GM19395 (cell line): ENCODE measurements at regions not wholly inside any gene's neighbourhood (a gene's known extent, or its start where the extent isn't known, plus 50 kb on each side); places are given as distances from the start of the nearest gene placed in this dataset.
"Not testable (repeated sequence)": the region's sequence is repeated elsewhere in the genome, so short reads cannot be mapped to it uniquely, and the experiment has no call there.

Experiments used
- ATAC-seq: cut with Tn5 transposase; IDR thresholded peaks from one replicate; pipeline ENCODE4 v1.9.1; 2021; ENCODE audit warnings: mild to moderate bottlenecking, moderate library complexity; ENCODE audit not compliant: unreplicated experiment

GRCh38 chr7:149992366-149992765 lies 118.6 kb downstream of the ATP6V0E2 start:
- not testable (repeated sequence) for ATAC-seq

GRCh38 chr7:149995369-149996026 lies 121.7 kb downstream of the ATP6V0E2 start:
- not testable (repeated sequence) for ATAC-seq

GRCh38 chr7:150000780-150001599 lies 127.2 kb downstream of the ATP6V0E2 start:
- not testable (repeated sequence) for ATAC-seq

- no peak for ATAC-seq
These were observed 129.6 kb downstream of the ATP6V0E2 start for GRCh38 chr7:150003304-150003810.

GRCh38 chr7:150003973-150004372 lies 130.2 kb downstream of the ATP6V0E2 start:
- ATAC-seq, result not testable (repeated sequence)

- ATAC-seq, result not testable (repeated sequence)
These were observed 131.1 kb downstream of the ATP6V0E2 start for GRCh38 chr7:150004843-150005242.

- ATAC-seq, result not testable (repeated sequence)
These were observed 136.0 kb downstream of the ATP6V0E2 start for GRCh38 chr7:150009620-150010303.

- not testable (repeated sequence) for ATAC-seq
These were observed 143.0 kb downstream of the ATP6V0E2 start for GRCh38 chr7:150016651-150017189.

- not testable (repeated sequence) for ATAC-seq
These were observed 146.4 kb downstream of the ATP6V0E2 start for GRCh38 chr7:150020210-150020609.

- not testable (repeated sequence) for ATAC-seq
These were observed 151.1 kb downstream of the ATP6V0E2 start for GRCh38 chr7:150024550-150025490.

- not testable (repeated sequence) for ATAC-seq
These were observed 152.0 kb downstream of the ATP6V0E2 start for GRCh38 chr7:150025802-150026201.

- not testable (repeated sequence) for ATAC-seq
These were observed 154.7 kb downstream of the ATP6V0E2 start for GRCh38 chr7:150028344-150029012.

- ATAC-seq, result not testable (repeated sequence)
These were observed 155.2 kb downstream of the ATP6V0E2 start for GRCh38 chr7:150029013-150029389.

- not testable (repeated sequence) for ATAC-seq
These were observed 158.0 kb downstream of the ATP6V0E2 start for GRCh38 chr7:150031733-150032132.

GRCh38 chr7:150033711-150034110 lies 159.9 kb downstream of the ATP6V0E2 start:
- ATAC-seq, result not testable (repeated sequence)

GRCh38 chr7:150035769-150036168 lies 162.0 kb downstream of the ATP6V0E2 start:
- not testable (repeated sequence) for ATAC-seq

GRCh38 chr7:150039061-150039460 lies 165.3 kb downstream of the ATP6V0E2 start:
- not testable (repeated sequence) for ATAC-seq

- ATAC-seq, result not testable (repeated sequence)
These were observed 168.5 kb downstream of the ATP6V0E2 start for GRCh38 chr7:150042281-150042680.

- not testable (repeated sequence) for ATAC-seq
These were observed 171.0 kb downstream of the ATP6V0E2 start for GRCh38 chr7:150044771-150045170.
